HUES64 (cell line): ENCODE measurements at regions not wholly inside any gene's neighbourhood (a gene's known extent, or its start where the extent isn't known, plus 50 kb on each side); places are given as distances from the start of the nearest gene placed in this dataset.

ENCODE experiments used
- H3K27ac ChIP-seq: 2 replicates; pipeline ENCODE4 v1.7.0; 2013; ENCODE audit warnings: low read depth, low read length, inconsistent platforms
- H3K27me3 ChIP-seq: 2 replicates; pipeline ENCODE4 v1.6.1; 2013; ENCODE audit warnings: mild to moderate bottlenecking, low read length; ENCODE audit not compliant: insufficient read depth
- H3K36me3 ChIP-seq: 2 replicates; pipeline ENCODE4 v1.6.1; 2013; ENCODE audit warnings: mild to moderate bottlenecking, low read length; ENCODE audit not compliant: insufficient read depth
- H3K4me1 ChIP-seq: 2 replicates; pipeline ENCODE4 v1.6.1; 2013; ENCODE audit warnings: mild to moderate bottlenecking, low read length, moderate library complexity; ENCODE audit not compliant: insufficient read depth
- H3K4me3 ChIP-seq: 2 replicates; pipeline ENCODE4 v1.5.1; 2013; ENCODE audit warnings: mild to moderate bottlenecking, low read length, moderate library complexity
- H3K9ac ChIP-seq: 2 replicates; pipeline ENCODE4 v1.6.1; 2013; ENCODE audit warnings: mild to moderate bottlenecking, low read depth, low read length
- H3K9me3 ChIP-seq: 2 replicates; pipeline ENCODE4 v1.6.1; 2013; ENCODE audit warnings: low read depth, low read length; ENCODE audit not compliant: insufficient read depth
- WGBS: fragments of 150-250, 120-280 bp; methylation state at CpG from one replicate; pipeline ENCODE4 v1.1.7; 2013; ENCODE audit warnings: missing lambda C conversion rate; 5-methylcytosine and 5-hydroxymethylcytosine counted together

- H3K9me3 ChIP-seq = no peaks in the 10 kb centered on the region
- no peak overlapping the region for H3K4me3 ChIP-seq
- no peaks in the 10 kb centered on the region for H3K36me3 ChIP-seq
- no peaks in the 10 kb centered on the region for H3K4me1 ChIP-seq
- WGBS = 95% methylated on average over 3 of the region's 3 CpGs
- H3K27ac ChIP-seq = no peak overlapping the region
- H3K27me3 ChIP-seq = no peaks in the 10 kb centered on the region
- no peak overlapping the region for H3K9ac ChIP-seq
These were observed 1527.3 kb downstream of the TECRL start for GRCh38 chr4:62881901-62882300.

GRCh38 chr4:62881210-62881609 is 1528.0 kb downstream of the TECRL start:
- H3K4me3 ChIP-seq = no peak overlapping the region
- no peaks in the 10 kb centered on the region for H3K4me1 ChIP-seq
- H3K27me3 ChIP-seq = no peaks in the 10 kb centered on the region
- no peaks in the 10 kb centered on the region for H3K9me3 ChIP-seq
- no peak overlapping the region for H3K9ac ChIP-seq
- H3K27ac ChIP-seq = no peak overlapping the region
- WGBS = 100% methylated on average over 2 of the region's 2 CpGs
- no peaks in the 10 kb centered on the region for H3K36me3 ChIP-seq

GRCh38 chr4:62872856-62873255 is 1536.4 kb downstream of the TECRL start:
- no peaks in the 10 kb centered on the region for H3K4me1 ChIP-seq
- H3K9ac ChIP-seq = no peak overlapping the region
- whole genome bisulfite sequencing = 100% methylated on average over 1 of the region's 3 CpGs
- no peak overlapping the region for H3K27ac ChIP-seq
- no peaks in the 10 kb centered on the region for H3K27me3 ChIP-seq
- H3K9me3 ChIP-seq = no peaks in the 10 kb centered on the region
- H3K4me3 ChIP-seq = no peak overlapping the region
- H3K36me3 ChIP-seq = no peaks in the 10 kb centered on the region

GRCh38 chr4:62871078-62871477 is 1538.2 kb downstream of the TECRL start:
- Histone ChIP-seq H3K9ac (no peak overlapping the region), H3K4me3 (no peak overlapping the region), H3K27ac (no peak overlapping the region), H3K4me1 (no peaks in the 10 kb centered on the region), H3K36me3 (no peaks in the 10 kb centered on the region), H3K9me3 (no peaks in the 10 kb centered on the region), H3K27me3 (no peaks in the 10 kb centered on the region)
- 60% methylated on average over 1 of the region's 1 CpG for WGBS

GRCh38 chr4:62870451-62870850 is 1538.8 kb downstream of the TECRL start:
- Histone ChIP-seq H3K4me3 (no peak overlapping the region), H3K27ac (no peak overlapping the region), H3K9ac (no peak overlapping the region), H3K9me3 (no peaks in the 10 kb centered on the region), H3K4me1 (no peaks in the 10 kb centered on the region), H3K36me3 (no peaks in the 10 kb centered on the region), H3K27me3 (no peaks in the 10 kb centered on the region)
- WGBS = 100% methylated on average over 2 of the region's 3 CpGs

- WGBS = 100% methylated on average over 3 of the region's 3 CpGs
These were observed 1544.0 kb downstream of the TECRL start for GRCh38 chr4:62865261-62865660.

GRCh38 chr4:62849696-62850095 is 1559.6 kb downstream of the TECRL start:
- Histone ChIP-seq H3K27me3 (no peaks in the 10 kb centered on the region), H3K27ac (no peak overlapping the region), H3K9me3 (no peaks in the 10 kb centered on the region), H3K4me3 (no peak overlapping the region), H3K36me3 (no peaks in the 10 kb centered on the region), H3K9ac (no peak overlapping the region), H3K4me1 (no peaks in the 10 kb centered on the region)
- WGBS = no CpG with 5 or more reads among the region's 1 CpG

More at GRCh38 chr4:62865261-62865660, 1544.0 kb downstream of the TECRL start:
- Histone ChIP-seq H3K9me3 (no peaks in the 10 kb centered on the region), H3K27ac (no peak overlapping the region), H3K9ac (no peak overlapping the region), H3K27me3 (no peaks in the 10 kb centered on the region), H3K4me3 (no peak overlapping the region), H3K36me3 (no peaks in the 10 kb centered on the region), H3K4me1 (no peaks in the 10 kb centered on the region)

- Histone ChIP-seq H3K9me3 (no peaks in the 10 kb centered on the region), H3K4me1 (no peaks in the 10 kb centered on the region), H3K36me3 (no peaks in the 10 kb centered on the region), H3K27me3 (no peaks in the 10 kb centered on the region), H3K4me3 (no peak overlapping the region), H3K27ac (no peak overlapping the region), H3K9ac (no peak overlapping the region)
- no CpG with 5 or more reads among the region's 2 CpGs for WGBS
These were observed 1573.6 kb downstream of the TECRL start for GRCh38 chr4:62835631-62836030.

GRCh38 chr4:62822306-62822705 is 1586.9 kb downstream of the TECRL start:
- no peak overlapping the region for H3K27ac ChIP-seq
- no peaks in the 10 kb centered on the region for H3K9me3 ChIP-seq
- no CpG with 5 or more reads among the region's 1 CpG for WGBS
- no peaks in the 10 kb centered on the region for H3K27me3 ChIP-seq
- no peaks in the 10 kb centered on the region for H3K4me1 ChIP-seq
- no peak overlapping the region for H3K4me3 ChIP-seq
- H3K36me3 ChIP-seq = no peaks in the 10 kb centered on the region
- no peak overlapping the region for H3K9ac ChIP-seq

GRCh38 chr4:62816566-62816965 is 1592.7 kb downstream of the TECRL start:
- H3K36me3 ChIP-seq = no peaks in the 10 kb centered on the region
- H3K4me3 ChIP-seq = no peak overlapping the region
- H3K27me3 ChIP-seq = no peaks in the 10 kb centered on the region
- no peak overlapping the region for H3K9ac ChIP-seq
- no peaks in the 10 kb centered on the region for H3K9me3 ChIP-seq
- no peaks in the 10 kb centered on the region for H3K4me1 ChIP-seq
- no peak overlapping the region for H3K27ac ChIP-seq
- WGBS = 96% methylated on average over 25 of the region's 25 CpGs

GRCh38 chr4:62814510-62815047 is 1594.7 kb downstream of the TECRL start:
- H3K36me3 ChIP-seq = no peaks in the 10 kb centered on the region
- no peak overlapping the region for H3K27ac ChIP-seq
- H3K27me3 ChIP-seq = no peaks in the 10 kb centered on the region
- 83% methylated on average over 3 of the region's 3 CpGs for WGBS
- no peaks in the 10 kb centered on the region for H3K9me3 ChIP-seq
- H3K4me3 ChIP-seq = no peak overlapping the region
- no peak overlapping the region for H3K9ac ChIP-seq
- no peaks in the 10 kb centered on the region for H3K4me1 ChIP-seq

GRCh38 chr4:62806816-62807215 is 1602.4 kb downstream of the TECRL start:
- no peaks in the 10 kb centered on the region for H3K4me1 ChIP-seq
- WGBS = 92% methylated on average over 5 of the region's 5 CpGs
- no peak overlapping the region for H3K4me3 ChIP-seq
- H3K9me3 ChIP-seq = no peaks in the 10 kb centered on the region
- H3K36me3 ChIP-seq = no peaks in the 10 kb centered on the region
- H3K27me3 ChIP-seq = no peaks in the 10 kb centered on the region
- H3K27ac ChIP-seq = no peak overlapping the region
- no peak overlapping the region for H3K9ac ChIP-seq
